SJSA1 (cell line): ENCODE measurements at regions not wholly inside any gene's neighbourhood (a gene's known extent, or its start where the extent isn't known, plus 50 kb on each side); places are given as distances from the start of the nearest gene placed in this dataset.

Experiments
- DNase-seq, 2 experiments: peaks; one replicate each; pipeline ENCODE4 v3.0.0-alpha.2; 2015 to 2020; ENCODE audit warnings: low spot score in 2 of 2, low read depth in 1 of 2
- H3K27ac ChIP-seq: fragments of 250-450 bp; sonication (Bioruptor Pico); 2 replicates; pipeline ENCODE4 v1.5.1; 2020; ENCODE audit warnings: mild to moderate bottlenecking, moderate library complexity
- H3K27me3 ChIP-seq: fragments of 250-450 bp; sonication (Bioruptor Pico); replicated peaks from 2 replicates; pipeline ENCODE4 v1.5.1; 2020; ENCODE audit warnings: mild to moderate bottlenecking, moderate library complexity
- H3K36me3 ChIP-seq: fragments of 250-450 bp; sonication (Bioruptor Pico); 2 replicates; pipeline ENCODE4 v1.5.1; 2020; ENCODE audit warnings: mild to moderate bottlenecking
- H3K4me1 ChIP-seq: fragments of 250-450 bp; sonication (Bioruptor Pico); replicated peaks from 2 replicates; pipeline ENCODE4 v1.6.1; 2021; ENCODE audit warnings: mild to moderate bottlenecking
- H3K4me3 ChIP-seq: fragments of 250-450 bp; sonication (Bioruptor Pico); 2 replicates; pipeline ENCODE4 v1.5.1; 2020; ENCODE audit warnings: mild to moderate bottlenecking
- H3K9me3 ChIP-seq: fragments of 250-450 bp; sonication (Bioruptor Pico); replicated peaks from 2 replicates; pipeline ENCODE4 v1.5.1; 2020; ENCODE audit warnings: mild to moderate bottlenecking

DNA sequence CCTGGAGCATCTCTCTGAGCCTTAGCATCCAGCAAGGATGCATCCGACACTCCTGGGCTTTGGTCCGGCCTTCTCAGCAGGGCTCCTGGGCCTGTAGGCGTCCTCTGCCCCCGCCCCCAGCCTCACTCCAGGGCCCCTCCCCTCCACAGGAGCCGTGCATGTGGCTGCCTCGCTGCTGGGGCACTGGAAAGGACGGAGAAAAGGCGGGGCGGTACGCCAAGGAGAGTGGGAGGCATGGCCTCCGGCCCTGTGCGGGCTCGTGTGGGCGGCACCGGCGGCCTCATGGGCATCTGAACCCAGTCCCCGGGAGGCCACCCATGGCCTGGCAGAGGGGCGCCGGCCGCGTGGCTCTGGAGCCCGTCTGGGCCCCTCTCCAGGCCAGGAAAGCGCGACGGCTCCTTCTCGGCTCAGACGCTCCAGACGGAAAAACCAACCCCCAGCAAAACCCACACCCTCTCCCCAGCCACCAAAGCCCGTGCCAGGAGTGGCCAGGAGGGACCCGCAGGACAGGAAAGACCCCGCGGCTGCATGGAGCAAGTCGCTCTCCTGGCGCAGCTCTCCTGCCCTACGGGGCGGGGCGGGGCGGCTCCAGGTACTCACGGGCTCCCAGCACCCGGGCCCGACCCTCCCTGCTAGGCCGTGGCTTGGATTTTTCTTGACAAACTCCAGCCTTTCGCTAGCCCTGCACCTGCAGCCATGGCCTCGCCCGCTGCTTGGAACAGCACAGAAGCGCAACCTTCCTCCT is 419.9 kb downstream of the QKI start:
- Histone ChIP-seq H3K4me3 (no peak overlapping the region), H3K27me3 (no peaks in the 10 kb centered on the region), H3K4me1 (no peaks in the 10 kb centered on the region), H3K36me3 (no peaks in the 10 kb centered on the region), H3K9me3 (no peaks in the 10 kb centered on the region; the same call in 1 of the 2 replicates), H3K27ac (no peak overlapping the region)
- no peak for DNase-seq

DNA sequence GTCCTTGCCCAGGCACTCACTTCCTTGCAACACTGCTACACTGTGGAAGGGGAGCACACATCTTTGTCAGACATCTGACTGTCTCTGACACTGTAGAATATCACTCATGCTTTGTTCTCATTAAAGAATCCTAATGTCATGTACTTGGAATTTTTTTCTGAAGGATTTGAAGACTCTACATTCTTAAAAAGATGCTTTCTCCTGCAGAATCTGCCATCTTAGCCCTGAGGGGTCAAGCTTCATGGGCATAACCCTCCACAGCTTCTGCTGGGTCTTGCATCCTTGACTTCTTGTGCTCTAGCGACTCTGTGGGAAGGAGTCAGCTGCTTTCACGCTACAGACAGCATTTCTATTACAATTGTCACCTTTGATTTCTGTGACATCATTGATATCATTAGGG is 417.2 kb downstream of the QKI start:
- no peak for DNase-seq
- Histone ChIP-seq H3K9me3 (no peaks in the 10 kb centered on the region; the same call in 1 of the 2 replicates), H3K36me3 (no peaks in the 10 kb centered on the region), H3K27ac (no peak overlapping the region), H3K4me3 (no peak overlapping the region), H3K27me3 (no peaks in the 10 kb centered on the region), H3K4me1 (no peaks in the 10 kb centered on the region)

- Histone ChIP-seq H3K27ac (no peak overlapping the region), H3K27me3 (no peaks in the 10 kb centered on the region), H3K9me3 (no peaks in the 10 kb centered on the region; the same call in 1 of the 2 replicates), H3K36me3 (no peaks in the 10 kb centered on the region), H3K4me1 (no peaks in the 10 kb centered on the region), H3K4me3 (no peak overlapping the region)
- DNase-seq: no peak
Observed at GRCh38 chr6:163830641-163831040, 416.1 kb downstream of the QKI start.

DNA sequence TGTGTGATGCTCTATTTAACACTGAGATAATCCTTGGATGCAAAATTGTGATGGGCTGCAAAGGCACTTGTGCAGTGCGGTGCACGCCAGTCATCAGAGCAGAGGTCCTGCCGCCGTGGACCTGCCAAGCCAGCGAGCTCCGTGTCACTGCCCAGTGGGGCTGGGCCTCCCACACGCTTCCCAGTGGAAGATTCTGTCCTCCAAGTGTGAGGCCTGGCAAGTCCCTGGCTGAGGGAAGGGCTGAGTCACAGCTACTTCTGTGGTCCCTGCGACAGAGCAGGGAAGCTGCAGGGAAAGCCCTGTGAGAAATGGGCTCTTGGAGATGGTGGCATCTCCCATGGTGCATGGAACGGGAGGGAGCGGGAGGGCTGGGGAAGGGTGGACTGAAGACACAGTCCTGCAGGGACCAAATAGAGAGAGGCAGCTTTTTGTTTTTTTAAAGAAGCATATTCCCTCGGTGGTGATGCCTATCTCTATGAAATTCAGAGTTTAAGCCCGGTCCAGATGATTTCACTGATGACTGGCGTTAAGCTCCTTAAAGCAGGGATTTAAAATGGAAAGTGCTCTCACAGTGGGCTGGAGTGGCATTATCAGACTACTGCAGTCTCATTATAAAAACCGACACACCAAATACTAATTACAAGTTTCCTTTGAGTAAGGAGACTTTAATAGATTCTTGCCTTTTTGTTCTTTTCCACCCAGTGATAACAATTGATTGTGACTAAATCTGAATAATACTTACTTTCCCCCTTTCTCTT is 413.7 kb downstream of the QKI start:
- H3K27me3 ChIP-seq: no peaks in the 10 kb centered on the region
- H3K9me3 ChIP-seq: no peaks in the 10 kb centered on the region; the same call in 1 of the 2 replicates
- H3K4me1 ChIP-seq: no peaks in the 10 kb centered on the region
- DNase-seq: no peak
- no peak overlapping the region for H3K27ac ChIP-seq
- no peaks in the 10 kb centered on the region for H3K36me3 ChIP-seq
- no peak overlapping the region for H3K4me3 ChIP-seq

DNA sequence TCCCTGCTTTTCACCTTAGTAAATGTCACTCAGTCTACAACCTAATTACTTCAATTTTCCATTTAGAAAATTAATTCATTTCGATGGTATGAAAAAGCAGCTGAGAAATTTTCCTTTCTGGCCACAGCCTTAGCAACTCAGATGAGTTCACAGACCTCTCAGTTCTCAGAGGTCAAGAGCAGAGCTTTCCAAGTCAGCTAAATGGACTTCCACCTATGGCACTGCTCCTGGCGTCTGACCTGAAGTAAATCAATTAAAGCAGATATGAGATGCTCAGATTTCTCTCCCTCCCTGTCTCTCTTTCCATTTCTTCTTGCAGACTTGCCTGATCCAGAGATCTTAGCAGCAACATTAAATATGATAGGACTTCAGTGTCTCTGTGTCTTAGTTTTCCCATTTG is 412.6 kb downstream of the QKI start:
- no peaks in the 10 kb centered on the region for H3K4me1 ChIP-seq
- H3K27ac ChIP-seq: no peak overlapping the region
- H3K36me3 ChIP-seq: no peaks in the 10 kb centered on the region
- no peaks in the 10 kb centered on the region; the same call in 1 of the 2 replicates for H3K9me3 ChIP-seq
- no peaks in the 10 kb centered on the region for H3K27me3 ChIP-seq
- DNase-seq: no peak
- no peak overlapping the region for H3K4me3 ChIP-seq

GRCh38 chr6:163826629-163827028 is 412.1 kb downstream of the QKI start:
- no peak overlapping the region for H3K27ac ChIP-seq
- H3K27me3 ChIP-seq: no peaks in the 10 kb centered on the region
- H3K4me3 ChIP-seq: no peak overlapping the region
- DNase-seq: no peak
- no peaks in the 10 kb centered on the region for H3K36me3 ChIP-seq
- no peaks in the 10 kb centered on the region; the same call in 1 of the 2 replicates for H3K9me3 ChIP-seq
- no peaks in the 10 kb centered on the region for H3K4me1 ChIP-seq

- no peak overlapping the region for H3K27ac ChIP-seq
- H3K4me1 ChIP-seq: no peaks in the 10 kb centered on the region
- H3K4me3 ChIP-seq: no peak overlapping the region
- DNase-seq: no peak
- no peaks in the 10 kb centered on the region; the same call in 1 of the 2 replicates for H3K9me3 ChIP-seq
- no peaks in the 10 kb centered on the region for H3K36me3 ChIP-seq
- no peaks in the 10 kb centered on the region for H3K27me3 ChIP-seq
Observed at GRCh38 chr6:163825033-163825432, 410.5 kb downstream of the QKI start.

DNA sequence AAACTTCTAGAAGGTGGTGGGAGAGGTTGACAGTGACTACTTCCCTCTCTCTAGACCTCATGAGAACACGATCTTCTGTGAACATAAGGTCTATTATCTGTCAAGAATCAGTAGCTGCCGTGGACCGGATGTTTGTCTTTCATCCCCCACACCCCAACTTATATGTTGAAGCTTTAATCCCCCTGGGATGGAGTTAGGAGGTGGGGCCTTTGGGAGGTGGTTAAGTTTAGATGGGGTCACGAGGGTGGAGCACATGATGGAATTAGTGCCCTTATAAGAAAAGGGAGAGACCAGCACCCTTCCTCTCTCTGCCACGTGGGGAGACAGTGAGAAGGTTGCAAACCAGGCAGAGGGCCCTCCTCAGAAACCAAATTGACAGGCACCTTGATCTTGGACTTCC is 409.1 kb downstream of the QKI start:
- H3K27me3 ChIP-seq: no peaks in the 10 kb centered on the region
- no peak overlapping the region for H3K27ac ChIP-seq
- H3K4me1 ChIP-seq: no peaks in the 10 kb centered on the region
- H3K36me3 ChIP-seq: no peaks in the 10 kb centered on the region
- no peak for DNase-seq
- H3K9me3 ChIP-seq: no peaks in the 10 kb centered on the region; the same call in 1 of the 2 replicates
- no peak overlapping the region for H3K4me3 ChIP-seq

GRCh38 chr6:163820745-163821458 is 406.4 kb downstream of the QKI start:
- Histone ChIP-seq H3K36me3 (no peaks in the 10 kb centered on the region), H3K27ac (no peak overlapping the region), H3K4me1 (no peaks in the 10 kb centered on the region), H3K4me3 (no peak overlapping the region), H3K27me3 (no peaks in the 10 kb centered on the region), H3K9me3 (no peaks in the 10 kb centered on the region; the same call in 1 of the 2 replicates)
- no peak for DNase-seq

DNA sequence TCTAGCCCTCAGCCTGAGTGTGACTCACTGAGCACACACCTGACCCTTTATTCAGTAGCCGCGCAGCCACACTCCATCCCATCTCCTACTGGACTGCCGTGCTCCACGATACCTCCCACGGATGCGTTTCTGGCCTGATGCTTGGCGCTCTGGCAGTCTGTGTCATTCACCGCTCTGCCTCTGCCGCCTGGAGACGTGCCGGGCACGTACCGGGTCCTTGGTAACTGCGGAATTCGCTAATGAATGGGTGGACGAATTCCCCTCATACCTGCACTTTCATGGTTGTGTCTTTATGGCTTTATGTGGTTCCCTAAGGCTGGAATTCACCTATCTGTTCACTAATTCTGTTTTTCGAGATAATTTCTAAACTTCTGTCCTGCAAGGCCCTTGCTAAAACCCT is 405.7 kb downstream of the QKI start:
- Histone ChIP-seq H3K4me3 (no peak overlapping the region), H3K36me3 (no peaks in the 10 kb centered on the region), H3K9me3 (no peaks in the 10 kb centered on the region; the same call in 1 of the 2 replicates), H3K27me3 (no peaks in the 10 kb centered on the region), H3K4me1 (peaks cover 1% of the 10 kb centered on the region), H3K27ac (no peak overlapping the region)
- DNase-seq: no peak

- H3K36me3 ChIP-seq: no peaks in the 10 kb centered on the region
- no peaks in the 10 kb centered on the region for H3K27me3 ChIP-seq
- peaks cover 4% of the 10 kb centered on the region for H3K9me3 ChIP-seq
- DNase-seq: no peak
- no peak overlapping the region for H3K27ac ChIP-seq
- H3K4me3 ChIP-seq: no peak overlapping the region
- H3K4me1 ChIP-seq: peaks cover 13% of the 10 kb centered on the region
Observed at GRCh38 chr6:163818719-163819118, 404.2 kb downstream of the QKI start.

GRCh38 chr6:163816441-163816840 is 401.9 kb downstream of the QKI start:
- Histone ChIP-seq H3K36me3 (no peaks in the 10 kb centered on the region), H3K27ac (no peak overlapping the region), H3K9me3 (peaks cover 4% of the 10 kb centered on the region), H3K27me3 (no peaks in the 10 kb centered on the region), H3K4me3 (no peak overlapping the region), H3K4me1 (peaks cover 13% of the 10 kb centered on the region)
- DNase-seq: no peak

GRCh38 chr6:163815796-163816195 is 401.3 kb downstream of the QKI start:
- H3K4me1 ChIP-seq: peaks cover 13% of the 10 kb centered on the region
- DNase-seq: no peak
- H3K36me3 ChIP-seq: no peaks in the 10 kb centered on the region
- no peaks in the 10 kb centered on the region for H3K27me3 ChIP-seq
- H3K4me3 ChIP-seq: no peak overlapping the region
- no peak overlapping the region for H3K27ac ChIP-seq
- H3K9me3 ChIP-seq: peaks cover 4% of the 10 kb centered on the region
